ENCODE measurements at regions not wholly inside any gene's neighbourhood (a gene's known extent, or its start where the extent isn't known, plus 50 kb on each side); places are given as distances from the start of the nearest gene placed in this dataset.

DNA sequence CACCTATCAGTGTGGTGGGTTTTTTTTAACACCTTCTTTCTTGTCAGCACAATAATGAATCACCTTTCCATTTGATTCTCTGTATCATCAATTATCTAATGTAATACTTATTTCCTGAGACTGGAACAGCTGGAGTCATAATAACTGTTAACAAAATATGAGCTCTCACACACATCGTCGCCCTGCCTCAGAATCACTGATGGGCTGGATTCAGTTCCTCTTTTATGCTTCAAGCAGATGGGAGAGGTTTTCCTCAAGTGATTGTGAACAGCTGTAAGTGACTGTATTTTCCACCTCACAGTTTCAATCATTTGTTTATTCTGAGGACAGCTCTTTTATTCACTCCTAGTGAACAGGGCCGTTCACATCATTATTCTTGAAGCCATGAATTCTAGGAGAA is 330.2 kb downstream of the DSC3 start:
- Mint-ChIP-seq H3K27me3 (ENCODE audit: low read depth) (no peaks in the 10 kb centered on the region; the same call in 1 of the 2 replicates), H3K4me3 (no peak overlapping the region), H3K9me3 (no peaks in the 10 kb centered on the region), H3K27ac (no peak overlapping the region), H3K36me3 (ENCODE audit: insufficient read depth in 1 of 3, low read depth in 3 of 3) (no peaks in the 10 kb centered on the region), H3K4me1 (no peaks in the 10 kb centered on the region)
- Histone ChIP-seq H3T11ph (ENCODE audit: low read length) (no peak overlapping the region), H3K23me2 (ENCODE audit: insufficient read length, low read depth, low read length, poor library complexity, severe bottlenecking) (no peaks in the 10 kb centered on the region), H2BK5ac (ENCODE audit: insufficient read length, low read length) (no peak overlapping the region), H3K56ac (ENCODE audit: insufficient read length, low read depth, low read length) (no peak overlapping the region), H2BK15ac (ENCODE audit: low read depth, low read length) (no peak overlapping the region), H2AFZ (ENCODE audit: low read length) (no peak overlapping the region), H2BK20ac (ENCODE audit: low read depth, low read length, poor library complexity, severe bottlenecking) (no peak overlapping the region), H3K4ac (ENCODE audit: low read depth, low read length) (no peak overlapping the region), H4K8ac (replicated peaks; ENCODE audit: insufficient read length, low read depth, low read length) (no peak overlapping the region), H3K79me2 (ENCODE audit: insufficient read depth, low read length) (no peaks in the 10 kb centered on the region), H3K9me3 (ENCODE audit: control insufficient read depth, low read depth, low read length) (no peaks in the 10 kb centered on the region), H4K20me1 (ENCODE audit: control insufficient read depth, insufficient read depth, insufficient read length) (no peaks in the 10 kb centered on the region), H3K18ac (ENCODE audit: insufficient read length, low read depth, low read length) (no peak overlapping the region), H3K27ac (ENCODE audit: insufficient read length, low read depth, low read length) (no peak overlapping the region), H2BK12ac (ENCODE audit: insufficient read length, low read depth, low read length) (no peak overlapping the region), H4K91ac (ENCODE audit: insufficient read length, low read depth, low read length) (no peak overlapping the region), H3K4me1 (ENCODE audit: insufficient read depth, low read length) (no peaks in the 10 kb centered on the region), H3K4me2 (ENCODE audit: insufficient read depth, insufficient read length, low read length) (no peak overlapping the region), H3K79me1 (ENCODE audit: insufficient read depth, low read depth, low read length, poor library complexity, severe bottlenecking) (no peaks in the 10 kb centered on the region), H3K9ac (ENCODE audit: extremely low read depth, insufficient read length, low read length) (no peak overlapping the region), H2AK5ac (ENCODE audit: insufficient read length, low read length) (no peak overlapping the region), H2BK120ac (ENCODE audit: low read depth, low read length, poor library complexity, severe bottlenecking) (no peak overlapping the region), H3K27me3 (ENCODE audit: insufficient read depth, low read length) (no peaks in the 10 kb centered on the region), H4K5ac (ENCODE audit: insufficient read length, low read depth, low read length) (no peak overlapping the region), H3K14ac (ENCODE audit: insufficient read depth, low read length) (no peak overlapping the region), H3K23ac (ENCODE audit: insufficient read length, low read depth, low read length) (no peak overlapping the region)
- TF ChIP-seq, protein P1, sequence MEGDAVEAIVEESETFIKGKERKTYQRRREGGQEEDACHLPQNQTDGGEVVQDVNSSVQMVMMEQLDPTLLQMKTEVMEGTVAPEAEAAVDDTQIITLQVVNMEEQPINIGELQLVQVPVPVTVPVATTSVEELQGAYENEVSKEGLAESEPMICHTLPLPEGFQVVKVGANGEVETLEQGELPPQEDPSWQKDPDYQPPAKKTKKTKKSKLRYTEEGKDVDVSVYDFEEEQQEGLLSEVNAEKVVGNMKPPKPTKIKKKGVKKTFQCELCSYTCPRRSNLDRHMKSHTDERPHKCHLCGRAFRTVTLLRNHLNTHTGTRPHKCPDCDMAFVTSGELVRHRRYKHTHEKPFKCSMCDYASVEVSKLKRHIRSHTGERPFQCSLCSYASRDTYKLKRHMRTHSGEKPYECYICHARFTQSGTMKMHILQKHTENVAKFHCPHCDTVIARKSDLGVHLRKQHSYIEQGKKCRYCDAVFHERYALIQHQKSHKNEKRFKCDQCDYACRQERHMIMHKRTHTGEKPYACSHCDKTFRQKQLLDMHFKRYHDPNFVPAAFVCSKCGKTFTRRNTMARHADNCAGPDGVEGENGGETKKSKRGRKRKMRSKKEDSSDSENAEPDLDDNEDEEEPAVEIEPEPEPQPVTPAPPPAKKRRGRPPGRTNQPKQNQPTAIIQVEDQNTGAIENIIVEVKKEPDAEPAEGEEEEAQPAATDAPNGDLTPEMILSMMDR (conservative IDR thresholded peaks at IDR 0.05): no peak
- no peak for DNase-seq
- WGBS (ENCODE audit: extremely low coverage, insufficient read length, low lambda C conversion rate): no CpG with 5 or more reads among the region's 3 CpGs
